Upper lobe of left lung (tissue), 4 donors: ENCODE measurements at regions not wholly inside any gene's neighbourhood (a gene's known extent, or its start where the extent isn't known, plus 50 kb on each side); places are given as distances from the start of the nearest gene placed in this dataset.

Source experiments
- CTCF ChIP-seq, 6 experiments: fragments of 450-650 bp in 4 of 6; fragments of 200-600 bp in 2 of 6; sonication (generic) in 2 of 6; IDR thresholded peaks; one replicate each; pipeline ENCODE4 v1.5.1; 2016 to 2019; ENCODE audit warnings: antibody characterized with exemption in 6 of 6
- EP300 ChIP-seq, 4 donors: sonication (generic); formaldehyde crosslinking; IDR thresholded peaks; one replicate each; pipeline ENCODE4 v1.5.1; 2017; ENCODE audit warnings: antibody characterized with exemption in 4 of 4, control low read depth in 2 of 4
- POLR2A ChIP-seq, 4 donors: fragments of 450-650 bp; IDR thresholded peaks; one replicate each; pipeline ENCODE4 v1.5.1; 2016 to 2017; ENCODE audit warnings: antibody characterized with exemption in 4 of 4, mild to moderate bottlenecking in 2 of 4
- POLR2AphosphoS5 ChIP-seq, 2 donors: sonication (generic); formaldehyde crosslinking; IDR thresholded peaks; one replicate each; pipeline ENCODE4 v1.5.1; 2017; ENCODE audit warnings: antibody characterized with exemption in 2 of 2

- no peak for TF ChIP-seq CTCF (IDR thresholded peaks at IDR 0.05)
- TF ChIP-seq POLR2A (IDR thresholded peaks at IDR 0.05), result no peak
- no peak for TF ChIP-seq POLR2AphosphoS5 (IDR thresholded peaks at IDR 0.05)
- TF ChIP-seq EP300 (IDR thresholded peaks at IDR 0.05), result no peak
Observed at GRCh38 chr4:65102419-65102818, 567.9 kb downstream of the EPHA5 start.
